ENCODE measurements at regions not wholly inside any gene's neighbourhood (a gene's known extent, or its start where the extent isn't known, plus 50 kb on each side); places are given as distances from the start of the nearest gene placed in this dataset.

DNA sequence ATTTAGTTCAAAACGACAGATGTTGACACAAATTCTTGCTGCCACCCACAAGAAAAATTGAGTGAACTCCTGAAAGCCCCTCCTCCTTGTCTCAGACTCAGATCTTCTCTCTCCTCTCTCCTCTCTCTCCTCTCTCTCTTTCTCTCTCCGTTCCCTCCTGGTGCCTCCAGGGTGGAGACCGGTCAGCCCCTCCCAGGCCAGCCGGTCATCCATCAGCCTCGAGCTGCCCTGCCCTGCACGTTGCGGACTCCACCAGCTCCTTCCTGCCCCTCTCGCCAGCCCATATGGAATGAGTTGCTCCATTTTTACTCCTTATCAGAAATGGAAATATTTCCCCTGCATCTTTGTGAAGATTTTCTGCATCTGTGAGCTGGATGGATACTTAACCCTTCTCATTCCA, 103.8 kb downstream of the TBX5 start:
- TF ChIP-seq, protein P1, sequence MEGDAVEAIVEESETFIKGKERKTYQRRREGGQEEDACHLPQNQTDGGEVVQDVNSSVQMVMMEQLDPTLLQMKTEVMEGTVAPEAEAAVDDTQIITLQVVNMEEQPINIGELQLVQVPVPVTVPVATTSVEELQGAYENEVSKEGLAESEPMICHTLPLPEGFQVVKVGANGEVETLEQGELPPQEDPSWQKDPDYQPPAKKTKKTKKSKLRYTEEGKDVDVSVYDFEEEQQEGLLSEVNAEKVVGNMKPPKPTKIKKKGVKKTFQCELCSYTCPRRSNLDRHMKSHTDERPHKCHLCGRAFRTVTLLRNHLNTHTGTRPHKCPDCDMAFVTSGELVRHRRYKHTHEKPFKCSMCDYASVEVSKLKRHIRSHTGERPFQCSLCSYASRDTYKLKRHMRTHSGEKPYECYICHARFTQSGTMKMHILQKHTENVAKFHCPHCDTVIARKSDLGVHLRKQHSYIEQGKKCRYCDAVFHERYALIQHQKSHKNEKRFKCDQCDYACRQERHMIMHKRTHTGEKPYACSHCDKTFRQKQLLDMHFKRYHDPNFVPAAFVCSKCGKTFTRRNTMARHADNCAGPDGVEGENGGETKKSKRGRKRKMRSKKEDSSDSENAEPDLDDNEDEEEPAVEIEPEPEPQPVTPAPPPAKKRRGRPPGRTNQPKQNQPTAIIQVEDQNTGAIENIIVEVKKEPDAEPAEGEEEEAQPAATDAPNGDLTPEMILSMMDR (IDR thresholded peaks at IDR 0.05) = no peak
- TF ChIP-seq POLR2AphosphoS5 (IDR thresholded peaks at IDR 0.05) = no peak

All from prostate gland (tissue), 2 donors.